IMR-90 (cell line): ENCODE measurements at regions not wholly inside any gene's neighbourhood (a gene's known extent, or its start where the extent isn't known, plus 50 kb on each side); places are given as distances from the start of the nearest gene placed in this dataset.

Source experiments
- ATAC-seq: fragments of 200-7000 bp; cut with Tn5 transposase; 2 replicates; pipeline ENCODE4 v1.9.1; 2020; ENCODE audit warnings: low read depth, mild to moderate bottlenecking, moderate library complexity
- BruUV-seq: library from RNA; stranded (reverse); fragments of 400-500 nt; replicated peaks from 2 replicates; lab custom pipeline; 2021; lab: Mats Ljungman, UMichigan
- CTCF ChIA-PET: fragments of 300-600 bp; formaldehyde crosslinking; extraction: SDS; loops from one replicate; lab custom pipeline; 2021; ENCODE audit warnings: antibody characterized with exemption; lab: Yijun Ruan, JAX
- POLR2A ChIA-PET: fragments of 300-600 bp; sonication (Branson Sonifier 250); formaldehyde crosslinking; loops from one replicate; lab custom pipeline; 2022; ENCODE audit warnings: antibody characterized with exemption; ENCODE audit not compliant: unreplicated experiment; lab: Charles Lee
- DNase-seq: peaks from one replicate; pipeline ENCODE4 v3.0.0; 2013
- H2AFZ ChIP-seq: replicated peaks from 2 replicates; pipeline ENCODE3; 2013; ENCODE audit warnings: low read length, mild to moderate bottlenecking; ENCODE audit not compliant: poor library complexity
- H2AK5ac ChIP-seq: 2 replicates; pipeline ENCODE4 v1.6.1; 2013; ENCODE audit warnings: low read depth, low read length, inconsistent platforms
- H2AK9ac ChIP-seq: replicated peaks from 2 replicates; pipeline ENCODE3; 2013; ENCODE audit warnings: mild to moderate bottlenecking, low read depth, low read length, moderate library complexity; ENCODE audit not compliant: poor library complexity
- H2BK120ac ChIP-seq: 2 replicates; pipeline ENCODE4 v1.6.1; 2013; ENCODE audit warnings: low read depth, low read length, inconsistent platforms
- H2BK15ac ChIP-seq: 3 replicates; pipeline ENCODE4 v1.6.1; 2013; ENCODE audit warnings: low read depth, low read length, inconsistent platforms
- H2BK20ac ChIP-seq: 2 replicates; pipeline ENCODE4 v1.6.1; 2013; ENCODE audit warnings: low read depth, mild to moderate bottlenecking, inconsistent platforms, low read length, moderate library complexity
- H2BK5ac ChIP-seq: 2 replicates; pipeline ENCODE4 v1.6.1; 2013; ENCODE audit warnings: mild to moderate bottlenecking, low read depth, low read length, inconsistent platforms; ENCODE audit not compliant: poor library complexity, severe bottlenecking
- H3K14ac ChIP-seq: replicated peaks from 2 replicates; pipeline ENCODE4 v1.6.1; 2013; ENCODE audit warnings: low read depth, low read length, inconsistent platforms
- H3K18ac ChIP-seq: 2 replicates; pipeline ENCODE4 v1.6.1; 2013; ENCODE audit warnings: low read depth, low read length, control low read depth
- H3K23ac ChIP-seq: 2 replicates; pipeline ENCODE4 v1.6.1; 2013; ENCODE audit warnings: low read depth, low read length, inconsistent platforms
- H3K27ac ChIP-seq: 2 replicates; pipeline ENCODE4 v1.5.1; 2013; ENCODE audit warnings: mild to moderate bottlenecking, control low read depth, low read length; ENCODE audit not compliant: insufficient read depth
- H3K27me3 ChIP-seq: 2 replicates; pipeline ENCODE4 v1.6.1; 2013; ENCODE audit warnings: low read length; ENCODE audit not compliant: control insufficient read depth, insufficient read depth
- H3K36me3 ChIP-seq: 2 replicates; pipeline ENCODE4 v1.6.1; 2013; ENCODE audit warnings: low read length, mixed read lengths; ENCODE audit not compliant: control insufficient read depth, insufficient read depth
- H3K4ac ChIP-seq: 2 replicates; pipeline ENCODE4 v1.6.1; 2013; ENCODE audit warnings: low read depth, low read length, inconsistent platforms
- H3K4me1 ChIP-seq: 2 replicates; pipeline ENCODE4 v1.6.1; 2013; ENCODE audit warnings: low read length, mixed read lengths; ENCODE audit not compliant: control insufficient read depth, insufficient read depth
- H3K4me2 ChIP-seq: 2 replicates; pipeline ENCODE4 v1.6.1; 2013; ENCODE audit warnings: low read depth, mild to moderate bottlenecking, control low read depth, low read length, moderate library complexity
- H3K4me3 ChIP-seq: 2 replicates; pipeline ENCODE4 v1.5.1; 2013; ENCODE audit warnings: low read depth, mild to moderate bottlenecking, control low read depth, low read length, moderate library complexity; ENCODE audit not compliant: insufficient read depth
- H3K56ac ChIP-seq: 2 replicates; pipeline ENCODE4 v1.6.1; 2013; ENCODE audit warnings: low read length, inconsistent platforms; ENCODE audit not compliant: insufficient read depth; ENCODE audit errors: extremely low read depth
- H3K79me1 ChIP-seq, 2 experiments: 2 replicates each; pipeline ENCODE4 v1.6.1; 2013; ENCODE audit warnings: low read length in 2 of 2, inconsistent platforms in 1 of 2, low read depth in 1 of 2
- H3K9ac ChIP-seq: 2 replicates; pipeline ENCODE4 v1.6.1; 2013; ENCODE audit warnings: low read depth, low read length, control low read depth
- H3K9me1 ChIP-seq: 2 replicates; pipeline ENCODE4 v1.6.1; 2013; ENCODE audit warnings: low read length, inconsistent platforms; ENCODE audit not compliant: insufficient read depth
- H3K9me3 ChIP-seq: 2 replicates; pipeline ENCODE4 v1.6.1; 2013; ENCODE audit warnings: low read length; ENCODE audit not compliant: control insufficient read depth, insufficient read depth
- H4K20me1 ChIP-seq: 2 replicates; pipeline ENCODE4 v1.6.1; 2013; ENCODE audit warnings: low read length, inconsistent platforms; ENCODE audit not compliant: insufficient read depth
- H4K5ac ChIP-seq: 2 replicates; pipeline ENCODE4 v1.6.1; 2013; ENCODE audit warnings: mild to moderate bottlenecking, low read depth, low read length, control low read depth
- H4K8ac ChIP-seq, 2 experiments: 2 replicates each; pipeline ENCODE4 v1.6.1; 2013; ENCODE audit warnings: low read depth in 2 of 2, low read length in 2 of 2, control low read depth in 1 of 2, inconsistent platforms in 1 of 2
- H4K91ac ChIP-seq: 2 replicates; pipeline ENCODE4 v1.6.1; 2013; ENCODE audit warnings: low read depth, low read length, inconsistent platforms; ENCODE audit not compliant: insufficient read depth
- BHLHE40 ChIP-seq: fragments of 150-350 bp; IDR thresholded peaks from 2 replicates; pipeline ENCODE4 v1.6.1; 2016; ENCODE audit warnings: mild to moderate bottlenecking, low read depth, low read length
- CEBPB ChIP-seq: IDR thresholded peaks from 2 replicates; pipeline ENCODE4 v1.6.1; 2012; ENCODE audit warnings: low read depth, low read length, improper control_type of control experiment
- CHD1 ChIP-seq: IDR thresholded peaks from 2 replicates; pipeline ENCODE4 v1.6.1; 2012; ENCODE audit warnings: low read depth, low read length, improper control_type of control experiment
- FOS ChIP-seq: fragments of 150-350 bp; IDR thresholded peaks from 2 replicates; pipeline ENCODE4 v1.6.1; 2016; ENCODE audit warnings: low read depth, low read length
- MAFK ChIP-seq: IDR thresholded peaks from 2 replicates; pipeline ENCODE4 v1.6.1; 2012; ENCODE audit warnings: low read depth, low read length, improper control_type of control experiment
- MAZ ChIP-seq: IDR thresholded peaks from 2 replicates; pipeline ENCODE4 v1.6.1; 2012; ENCODE audit warnings: low read depth, mild to moderate bottlenecking, low read length, improper control_type of control experiment, moderate library complexity, borderline replicate concordance
- MXI1 ChIP-seq: IDR thresholded peaks from 2 replicates; pipeline ENCODE4 v1.6.1; 2012; ENCODE audit warnings: low read depth, mild to moderate bottlenecking, low read length, moderate library complexity, borderline replicate concordance
- NFE2L2 ChIP-seq: fragments of 150-350 bp; IDR thresholded peaks from 2 replicates; pipeline ENCODE4 v1.6.1; 2016; ENCODE audit warnings: low read depth, mild to moderate bottlenecking, low read length
- POLR2A ChIP-seq: IDR thresholded peaks from 2 replicates; pipeline ENCODE4 v1.6.1; 2012; ENCODE audit warnings: mild to moderate bottlenecking, low read depth, low read length
- RAD21 ChIP-seq: IDR thresholded peaks from 2 replicates; pipeline ENCODE4 v1.6.1; 2012; ENCODE audit warnings: low read length, improper control_type of control experiment
- RCOR1 ChIP-seq: IDR thresholded peaks from 2 replicates; pipeline ENCODE4 v1.6.1; 2012; ENCODE audit warnings: mild to moderate bottlenecking, low read length, improper control_type of control experiment; ENCODE audit not compliant: insufficient replicate concordance
- RFX5 ChIP-seq: IDR thresholded peaks from 2 replicates; pipeline ENCODE4 v1.8.0; 2012; ENCODE audit warnings: low read depth, mild to moderate bottlenecking, low read length, moderate library complexity
- WGBS, 2 experiments: methylation state at CpG; one replicate each; pipeline versions ENCODE4 v1.1.5 to v1.1.7; 2013; ENCODE audit warnings: missing lambda C conversion rate in 2 of 2; ENCODE audit not compliant: insufficient read length in 1 of 2; ENCODE audit errors: extremely low coverage in 2 of 2; 5-methylcytosine and 5-hydroxymethylcytosine counted together
- dilution Hi-C: fragments of 300-500 bp; cut with HindIII; formaldehyde crosslinking; loops from one replicate; pipeline ENCODE4 v1.14.3; 2018; ENCODE audit warnings: low sequenced_read_pairs; ENCODE audit not compliant: unreplicated experiment
- in situ Hi-C: fragments of 300-500 bp; cut with MboI; formaldehyde crosslinking; loops from 3 replicates; pipeline ENCODE4 v1.14.3; 2019; ENCODE audit warnings: low sequenced_read_pairs, inconsistent platforms, mixed read lengths
- intact Hi-C: fragments of 100-400 bp; cut with micrococcal nuclease; formaldehyde crosslinking; loops from 2 replicates; pipeline ENCODE4 v1.10.0; 2022
- TF ChIP-seq, protein P1 (sequence below): fragments of 150-350 bp; IDR thresholded peaks from 2 replicates; pipeline ENCODE4 v1.6.1; 2017; ENCODE audit warnings: mild to moderate bottlenecking, antibody characterized with exemption, low read length, low read depth
- TF ChIP-seq, protein P2 (sequence below): fragments of 150-350 bp; IDR thresholded peaks from 2 replicates; pipeline ENCODE4 v1.6.1; 2016; ENCODE audit warnings: low read depth, mild to moderate bottlenecking, low read length, moderate library complexity, borderline replicate concordance
- TF ChIP-seq, protein P3 (sequence below): conservative IDR thresholded peaks from 2 replicates; pipeline ENCODE4 v1.5.1; 2012; ENCODE audit warnings: mild to moderate bottlenecking, low read depth, low read length, improper control_type of control experiment

DNA sequence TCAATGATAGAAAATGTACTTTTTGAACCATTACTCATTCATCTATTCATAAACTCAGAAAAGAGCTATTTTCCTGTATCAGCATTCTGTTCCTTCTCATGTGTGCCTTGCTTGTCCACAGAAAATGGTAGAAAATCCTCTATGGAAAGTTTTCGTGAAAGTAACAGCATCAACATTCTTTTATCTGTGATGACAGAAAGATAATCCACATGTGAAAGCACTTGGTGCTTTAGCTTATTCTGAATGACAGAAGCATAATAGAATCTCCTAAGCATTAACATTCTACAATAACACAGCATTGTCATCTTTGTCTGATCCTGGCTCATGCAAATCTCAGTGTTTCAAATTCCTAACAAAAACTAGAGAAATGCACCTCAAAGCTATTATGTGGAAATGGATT lies 431.9 kb downstream of the ADAMTS20 start:
- in situ Hi-C loops (no loop called here), dilution Hi-C loops (no loop called here), intact Hi-C loops (no loop called here)
- Histone ChIP-seq H3K23ac (no peak overlapping the region), H3K9ac (no peak overlapping the region), H3K27ac (no peak overlapping the region), H4K5ac (no peak overlapping the region), H2AK5ac (no peak overlapping the region), H2BK20ac (no peak overlapping the region), H3K27me3 (peaks cover 3% of the 10 kb centered on the region; the same call in 1 of the 2 replicates), H2BK15ac (no peak overlapping the region), H3K36me3 (no peaks in the 10 kb centered on the region), H4K20me1 (no peaks in the 10 kb centered on the region), H3K18ac (no peak overlapping the region), H3K4me3 (no peak overlapping the region), H3K79me1 (no peaks in the 10 kb centered on the region), H4K91ac (no peak overlapping the region), H4K8ac (no peak overlapping the region), H3K4ac (no peak overlapping the region), H3K14ac (no peak overlapping the region), H2BK5ac (no peak overlapping the region), H3K4me1 (no peaks in the 10 kb centered on the region), H3K56ac (no peak overlapping the region), H2BK120ac (no peak overlapping the region), H2AK9ac (no peak overlapping the region), H3K9me1 (no peaks in the 10 kb centered on the region), H3K9me3 (no peaks in the 10 kb centered on the region), H3K4me2 (no peak overlapping the region), H2AFZ (no peak overlapping the region)
- no TSS peak for BruUV-seq
- ChIA-PET CTCF (no interaction called here), POLR2A (no interaction called here)
- DNase-seq (no peak), ATAC-seq (no peak)
- TF ChIP-seq, protein P1, sequence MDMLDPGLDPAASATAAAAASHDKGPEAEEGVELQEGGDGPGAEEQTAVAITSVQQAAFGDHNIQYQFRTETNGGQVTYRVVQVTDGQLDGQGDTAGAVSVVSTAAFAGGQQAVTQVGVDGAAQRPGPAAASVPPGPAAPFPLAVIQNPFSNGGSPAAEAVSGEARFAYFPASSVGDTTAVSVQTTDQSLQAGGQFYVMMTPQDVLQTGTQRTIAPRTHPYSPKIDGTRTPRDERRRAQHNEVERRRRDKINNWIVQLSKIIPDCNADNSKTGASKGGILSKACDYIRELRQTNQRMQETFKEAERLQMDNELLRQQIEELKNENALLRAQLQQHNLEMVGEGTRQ: no peak
- no peak for TF ChIP-seq MAZ
- TF ChIP-seq CEBPB: no peak
- TF ChIP-seq POLR2A: no peak
- TF ChIP-seq FOS: no peak
- TF ChIP-seq RCOR1: no peak
- no peak for TF ChIP-seq MXI1
- TF ChIP-seq MAFK: no peak
- no peak for TF ChIP-seq RFX5
- no peak for TF ChIP-seq RAD21
- TF ChIP-seq, protein P2, sequence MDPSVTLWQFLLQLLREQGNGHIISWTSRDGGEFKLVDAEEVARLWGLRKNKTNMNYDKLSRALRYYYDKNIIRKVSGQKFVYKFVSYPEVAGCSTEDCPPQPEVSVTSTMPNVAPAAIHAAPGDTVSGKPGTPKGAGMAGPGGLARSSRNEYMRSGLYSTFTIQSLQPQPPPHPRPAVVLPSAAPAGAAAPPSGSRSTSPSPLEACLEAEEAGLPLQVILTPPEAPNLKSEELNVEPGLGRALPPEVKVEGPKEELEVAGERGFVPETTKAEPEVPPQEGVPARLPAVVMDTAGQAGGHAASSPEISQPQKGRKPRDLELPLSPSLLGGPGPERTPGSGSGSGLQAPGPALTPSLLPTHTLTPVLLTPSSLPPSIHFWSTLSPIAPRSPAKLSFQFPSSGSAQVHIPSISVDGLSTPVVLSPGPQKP: no peak
- TF ChIP-seq CHD1: no peak
- TF ChIP-seq, protein P3, sequence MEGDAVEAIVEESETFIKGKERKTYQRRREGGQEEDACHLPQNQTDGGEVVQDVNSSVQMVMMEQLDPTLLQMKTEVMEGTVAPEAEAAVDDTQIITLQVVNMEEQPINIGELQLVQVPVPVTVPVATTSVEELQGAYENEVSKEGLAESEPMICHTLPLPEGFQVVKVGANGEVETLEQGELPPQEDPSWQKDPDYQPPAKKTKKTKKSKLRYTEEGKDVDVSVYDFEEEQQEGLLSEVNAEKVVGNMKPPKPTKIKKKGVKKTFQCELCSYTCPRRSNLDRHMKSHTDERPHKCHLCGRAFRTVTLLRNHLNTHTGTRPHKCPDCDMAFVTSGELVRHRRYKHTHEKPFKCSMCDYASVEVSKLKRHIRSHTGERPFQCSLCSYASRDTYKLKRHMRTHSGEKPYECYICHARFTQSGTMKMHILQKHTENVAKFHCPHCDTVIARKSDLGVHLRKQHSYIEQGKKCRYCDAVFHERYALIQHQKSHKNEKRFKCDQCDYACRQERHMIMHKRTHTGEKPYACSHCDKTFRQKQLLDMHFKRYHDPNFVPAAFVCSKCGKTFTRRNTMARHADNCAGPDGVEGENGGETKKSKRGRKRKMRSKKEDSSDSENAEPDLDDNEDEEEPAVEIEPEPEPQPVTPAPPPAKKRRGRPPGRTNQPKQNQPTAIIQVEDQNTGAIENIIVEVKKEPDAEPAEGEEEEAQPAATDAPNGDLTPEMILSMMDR: no peak
- TF ChIP-seq BHLHE40: no peak
- no peak for TF ChIP-seq NFE2L2
- no CpG with 5 or more reads among the region's 1 CpG for WGBS, 2 experiments
